A172 (cell line): ENCODE measurements at regions not wholly inside any gene's neighbourhood (a gene's known extent, or its start where the extent isn't known, plus 50 kb on each side); places are given as distances from the start of the nearest gene placed in this dataset.

Source experiments
- DNase-seq: peaks from one replicate; pipeline ENCODE4 v3.0.0-alpha.2; 2015; ENCODE audit warnings: low spot score

DNA sequence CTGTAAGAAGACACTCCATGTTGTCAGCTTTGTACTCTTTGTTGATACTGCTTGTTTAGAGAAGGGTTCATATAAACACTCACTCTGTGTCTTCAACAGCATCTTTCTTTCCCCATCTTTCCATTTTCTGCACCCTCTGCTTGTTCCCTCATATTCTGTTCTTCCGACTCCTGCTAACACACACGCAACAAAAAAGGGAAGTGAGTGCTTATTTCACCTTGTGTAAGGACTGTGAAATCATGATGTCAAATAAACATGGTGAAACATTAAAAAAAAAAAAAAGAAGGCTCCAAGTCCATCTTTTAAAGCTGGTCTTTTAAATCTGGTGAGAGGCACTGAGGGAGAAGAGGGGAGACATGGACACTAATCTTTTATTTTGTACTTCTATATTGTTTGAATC, 145.4 kb downstream of the RPAP3 start:
- DNase-seq, result no peak

DNA sequence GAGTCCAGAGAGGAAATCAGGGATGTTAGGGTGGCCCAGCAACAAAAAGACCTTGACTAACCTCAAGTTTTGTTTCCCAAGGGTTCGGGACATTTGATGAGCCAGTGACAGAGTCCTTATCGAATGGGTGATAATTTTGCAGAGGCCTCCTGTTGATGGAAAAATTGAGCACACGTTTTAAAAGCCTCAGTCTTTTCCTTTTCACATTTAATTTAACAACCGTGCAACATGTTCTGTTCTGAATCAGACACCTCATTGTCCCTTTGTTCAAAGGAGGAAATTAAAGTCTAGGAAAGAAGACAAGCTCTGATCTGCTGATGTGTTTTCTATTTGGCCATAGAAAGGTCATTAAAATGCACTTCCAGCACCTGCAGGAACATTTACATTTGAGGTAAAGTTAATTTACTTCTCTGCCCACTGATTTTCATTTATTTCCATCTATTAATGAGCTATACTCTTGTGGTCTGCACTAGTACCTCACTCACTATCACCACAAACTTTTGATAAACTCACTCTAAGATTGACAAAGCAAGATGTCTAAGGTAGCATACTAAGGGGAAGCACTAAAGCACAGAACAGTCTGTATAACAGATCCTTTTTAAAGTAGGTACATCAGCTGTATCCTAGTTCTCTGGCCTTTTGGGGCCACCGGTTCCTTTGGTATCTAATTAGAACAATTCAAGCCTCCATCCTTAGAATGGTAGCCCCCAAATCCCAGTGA, 147.0 kb downstream of the RPAP3 start:
- no peak for DNase-seq

DNA sequence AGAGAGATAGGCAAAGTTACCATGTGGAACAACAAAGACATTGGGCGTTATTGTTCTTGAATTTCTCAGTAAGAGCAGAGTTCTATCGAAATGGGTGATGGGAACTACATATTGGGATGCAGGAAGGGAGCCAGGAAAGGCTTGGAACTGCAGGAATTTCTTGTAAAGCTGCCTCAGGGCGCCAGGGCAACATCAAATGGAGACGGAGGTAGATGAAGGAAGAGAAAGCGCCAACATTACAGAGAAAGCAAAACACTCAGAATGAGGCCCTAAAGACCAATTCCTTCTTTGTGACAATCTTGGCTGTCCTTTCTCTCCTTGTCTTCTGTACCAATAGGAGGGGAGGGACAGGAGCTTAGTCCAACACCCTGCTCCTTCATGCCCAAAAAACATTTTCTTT, 148.4 kb downstream of the RPAP3 start:
- no peak for DNase-seq

DNA sequence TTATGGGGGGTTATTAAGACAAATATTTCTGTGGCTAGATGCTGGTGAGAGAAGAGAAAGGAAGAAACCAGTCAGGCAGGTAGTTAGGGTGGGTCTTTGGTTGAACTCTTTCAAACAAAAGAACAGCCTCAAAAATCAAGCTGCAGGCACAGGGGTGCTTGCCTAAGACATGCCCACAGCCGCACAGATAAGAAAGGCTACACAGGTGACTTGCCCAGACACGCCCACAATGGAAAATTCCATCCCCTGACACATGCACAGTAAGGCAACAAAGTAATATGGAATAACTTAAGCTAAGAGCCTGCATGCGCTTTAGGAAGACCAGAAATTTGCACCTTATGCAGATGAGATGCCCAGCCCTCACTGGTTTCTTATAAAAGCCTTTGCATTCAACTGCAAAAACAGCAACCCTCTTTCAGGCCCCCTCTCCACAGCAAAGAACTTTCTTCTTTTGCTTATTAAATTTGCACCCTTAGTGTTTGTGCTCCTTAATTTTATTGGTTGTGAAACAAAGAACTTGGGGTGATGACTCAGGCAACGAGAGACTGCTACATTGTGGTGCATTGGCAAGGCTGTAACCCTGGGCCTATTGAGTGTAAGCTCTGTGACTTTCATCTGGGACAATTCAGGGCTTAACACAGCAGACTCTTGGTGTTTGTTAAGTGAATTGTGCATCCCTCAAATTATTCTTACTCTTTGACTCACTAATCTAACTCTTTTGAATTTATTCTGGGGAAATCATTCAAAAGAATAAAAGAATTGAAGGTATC, 149.4 kb downstream of the RPAP3 start:
- no peak for DNase-seq

DNA sequence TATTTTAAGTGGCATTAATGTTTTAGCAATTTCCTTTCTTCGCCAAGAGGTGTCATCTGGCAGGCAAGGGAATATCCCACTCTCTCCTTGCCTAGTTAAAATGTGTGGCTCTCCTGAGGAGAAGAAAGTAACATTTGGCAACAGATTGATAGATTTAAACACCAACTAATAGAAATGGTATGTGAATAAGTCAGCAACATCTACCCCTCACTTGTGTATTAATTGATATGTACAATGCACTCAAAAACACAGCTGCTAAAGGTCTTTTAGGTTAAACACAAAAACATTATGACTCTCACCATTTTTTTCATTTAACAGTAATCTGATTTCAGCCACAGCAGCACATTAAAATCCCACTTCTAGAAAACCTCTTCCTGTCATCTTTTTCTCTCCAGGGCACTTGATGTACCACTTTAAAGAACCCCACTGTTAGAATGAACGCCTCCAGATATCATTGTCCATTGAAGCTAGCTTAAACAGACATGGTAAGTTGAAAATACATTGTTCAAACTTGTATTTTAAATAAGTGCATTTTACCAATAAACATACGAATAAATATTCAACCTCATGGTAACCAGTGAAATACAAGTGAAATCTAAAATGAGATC, 151.7 kb downstream of the RPAP3 start:
- DNase-seq, result no peak

DNA sequence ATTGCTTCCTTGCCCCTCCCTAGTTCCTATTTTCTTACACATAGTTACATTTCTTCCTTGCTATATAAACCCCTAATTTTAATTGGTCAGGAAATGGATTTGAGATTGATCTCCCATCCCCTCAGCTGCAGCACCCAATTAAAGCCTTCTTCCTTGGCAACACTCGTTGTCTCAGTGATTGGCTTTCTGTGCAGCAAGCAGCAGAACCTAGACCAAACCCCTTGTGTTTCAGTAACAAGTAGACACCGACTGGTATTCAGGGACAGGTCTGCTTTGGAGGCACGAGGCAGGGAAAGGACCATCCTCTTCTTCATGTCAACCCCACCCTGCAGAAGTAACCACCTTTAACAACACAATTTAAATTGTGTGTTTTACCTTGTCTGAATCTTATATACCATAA, 152.6 kb downstream of the RPAP3 start:
- no peak for DNase-seq

DNA sequence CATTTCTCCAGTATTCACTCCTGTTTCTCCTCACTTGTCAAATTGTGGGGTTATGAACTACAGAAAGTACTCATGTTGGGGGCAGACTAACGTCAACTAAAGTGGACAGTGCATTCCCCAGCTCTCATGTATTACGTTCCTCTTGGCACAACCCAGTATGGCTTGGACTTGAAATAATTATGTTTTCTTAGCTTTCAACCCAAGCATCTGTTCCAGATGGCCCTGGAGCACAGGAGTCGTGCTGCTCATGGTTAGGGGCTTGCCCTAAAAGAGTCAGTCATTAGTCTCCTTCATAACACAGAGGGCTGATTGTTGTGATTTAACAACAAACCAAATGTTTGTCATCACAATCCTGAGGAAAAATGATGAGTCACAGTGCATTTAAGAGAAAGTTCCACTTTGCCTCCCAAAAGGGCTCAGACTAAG, 154.4 kb downstream of the RPAP3 start:
- DNase-seq, result peak; percentile 11

DNA sequence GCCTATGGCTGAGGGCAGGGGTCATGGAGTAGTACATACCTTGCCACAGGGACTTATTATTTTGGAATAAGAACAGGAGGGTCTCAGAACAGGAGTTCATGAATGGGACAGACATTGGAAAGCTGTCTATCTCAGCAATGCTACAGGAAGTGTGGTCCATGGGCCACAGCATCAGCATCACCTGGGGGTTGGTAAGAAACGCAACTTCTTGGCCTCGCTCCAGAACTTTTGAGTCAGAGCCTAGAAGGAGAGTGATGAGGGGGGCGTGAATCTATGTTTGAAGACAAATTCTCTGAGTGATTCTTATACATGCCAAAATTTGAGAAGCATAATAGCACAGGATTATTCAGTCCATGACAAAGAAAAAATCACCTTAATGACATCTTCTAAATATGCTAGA, 156.6 kb downstream of the RPAP3 start:
- no peak for DNase-seq

DNA sequence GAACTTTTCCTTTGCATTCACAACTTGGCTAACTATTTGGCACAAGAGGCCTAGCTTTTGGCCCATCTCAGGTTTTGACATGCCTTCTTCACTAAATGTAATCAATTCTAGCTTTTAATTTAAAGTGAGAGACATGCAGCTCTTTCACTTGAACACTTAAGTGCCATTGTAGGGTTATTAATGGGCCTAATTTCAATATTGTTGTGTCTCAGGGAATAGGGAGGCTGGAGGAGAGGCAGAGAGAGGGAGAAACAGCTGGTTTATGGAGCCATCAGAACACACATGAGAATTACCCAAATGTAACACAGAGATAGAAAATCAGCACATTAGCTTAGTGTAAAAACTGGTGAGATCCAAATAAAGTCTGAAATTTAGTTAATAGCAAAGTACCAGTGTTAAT, 157.4 kb downstream of the RPAP3 start:
- no peak for DNase-seq

DNA sequence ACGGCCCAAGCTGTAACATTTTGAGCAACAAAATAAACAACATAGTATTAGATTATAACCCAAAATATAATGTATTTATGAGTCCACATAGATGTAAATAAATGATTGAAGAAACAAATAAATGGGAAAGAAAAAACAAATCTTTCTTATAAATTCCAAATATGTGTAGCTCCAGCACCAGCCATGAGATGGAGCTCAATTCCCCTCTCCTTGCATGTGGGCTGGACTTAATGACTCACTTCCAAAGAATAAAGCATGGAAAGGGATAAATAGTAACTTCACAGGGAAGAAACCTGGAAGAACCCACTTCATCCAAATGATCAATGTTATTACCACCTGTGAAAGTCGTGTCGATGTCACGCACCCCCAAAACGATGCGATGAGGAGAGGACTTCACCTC, 158.8 kb downstream of the RPAP3 start:
- peak; percentile 38 for DNase-seq

DNA sequence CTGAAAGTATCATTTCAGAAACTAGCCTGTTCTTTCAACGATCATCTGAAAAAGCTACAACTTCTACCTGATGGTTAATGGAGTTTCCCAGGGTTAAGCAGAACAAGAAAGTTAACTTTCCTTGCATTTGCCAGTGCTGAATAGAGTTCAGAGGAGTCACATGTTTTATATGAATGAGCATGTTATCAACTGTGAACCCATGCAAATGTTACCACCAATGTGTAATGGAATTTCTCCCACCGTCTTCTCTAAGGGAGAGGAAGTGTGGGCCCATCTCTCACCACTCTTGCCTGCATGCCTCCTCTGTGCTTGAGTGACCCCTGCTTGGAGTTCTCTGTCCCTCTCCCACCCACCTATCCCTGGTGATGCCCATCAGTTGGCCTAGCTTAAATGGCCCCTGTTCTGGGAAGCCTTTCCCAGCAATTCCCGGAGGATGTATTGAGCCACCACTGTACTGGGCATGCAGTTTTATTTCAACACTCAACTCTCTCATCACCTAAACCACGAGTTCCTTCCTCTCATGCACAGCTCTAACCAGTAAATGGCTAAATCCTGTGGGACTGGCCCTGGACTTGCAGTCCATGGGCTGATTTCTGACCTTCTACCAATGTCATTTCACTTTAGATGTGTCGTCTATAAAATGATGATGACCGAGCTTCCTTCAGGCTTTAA, 159.8 kb downstream of the RPAP3 start:
- DNase-seq, result no peak

DNA sequence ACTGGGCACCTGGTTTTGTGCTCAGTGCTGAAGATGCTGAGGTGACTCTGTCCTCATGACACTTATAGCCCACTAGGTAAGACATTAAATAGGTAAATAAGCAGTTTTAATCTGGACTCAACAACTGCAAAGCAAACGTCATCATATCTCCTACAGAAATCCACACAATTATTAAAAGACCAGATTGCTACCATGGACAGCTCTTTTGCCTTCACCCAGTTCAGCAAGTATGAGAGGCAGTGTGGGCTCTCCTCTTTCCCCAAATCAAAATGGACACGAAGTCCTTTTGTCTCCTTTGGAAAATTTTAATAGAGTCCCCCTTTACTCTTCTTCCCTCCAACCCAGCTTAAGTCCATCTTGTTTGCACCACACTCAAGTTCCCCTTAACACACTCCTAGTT, 171.1 kb downstream of the RPAP3 start:
- peak; percentile 15 for DNase-seq

DNA sequence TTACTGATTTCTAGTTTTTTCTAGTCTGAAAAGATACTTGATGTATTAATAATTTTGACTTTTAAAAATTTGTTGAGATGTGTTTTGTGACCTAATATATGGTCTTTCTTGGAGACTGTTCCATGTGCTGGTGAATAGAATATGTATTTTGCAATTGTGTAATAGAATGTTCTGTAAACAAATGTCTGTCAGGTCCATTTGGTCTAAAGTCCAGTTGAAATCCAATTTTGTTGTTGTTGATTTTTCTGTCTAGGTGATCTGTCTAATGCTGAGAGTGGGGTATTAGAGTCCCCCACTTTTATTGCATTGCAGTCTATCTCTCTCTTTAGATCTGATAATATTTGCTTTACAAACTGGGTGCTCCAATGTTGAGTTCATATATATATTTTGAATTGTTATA, 175.8 kb downstream of the RPAP3 start:
- DNase-seq, result no peak

DNA sequence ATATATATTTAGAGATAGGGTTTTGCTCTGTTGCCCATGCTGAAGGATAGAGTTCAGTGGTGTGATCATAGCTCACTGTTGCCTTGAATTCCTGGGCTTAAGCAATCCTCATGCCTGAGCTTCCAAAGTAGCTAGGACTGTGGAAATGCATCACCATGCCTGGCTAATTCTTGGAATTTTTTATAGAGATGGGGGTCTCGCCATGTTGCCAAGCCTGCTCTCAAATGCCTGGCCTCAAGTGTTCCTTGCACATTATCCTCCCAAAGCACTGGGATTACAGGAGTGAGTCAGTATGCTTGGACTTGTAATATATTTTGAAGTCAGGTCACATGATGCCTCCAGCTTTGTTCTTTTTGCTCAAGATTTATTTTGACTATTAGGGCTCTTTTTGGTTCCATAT, 178.0 kb downstream of the RPAP3 start:
- no peak for DNase-seq

DNA sequence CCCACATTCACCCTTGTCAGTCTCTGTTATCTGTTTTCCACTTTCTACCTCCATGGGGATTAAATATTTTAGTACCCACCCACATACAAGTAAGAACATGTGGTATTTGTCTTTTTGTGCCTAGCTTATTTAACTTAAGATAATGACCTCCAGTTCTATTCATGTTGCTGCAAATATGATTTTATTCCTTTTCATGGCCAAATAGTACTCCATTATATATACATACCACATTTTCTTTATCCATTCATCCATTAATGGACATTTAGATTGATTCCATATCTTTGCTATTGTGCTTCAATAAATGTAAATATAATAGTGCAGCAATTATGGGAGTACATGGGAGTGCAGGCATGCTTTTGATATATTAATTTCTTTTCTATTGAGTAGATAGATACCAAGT, 185.8 kb downstream of the RPAP3 start:
- no peak for DNase-seq

DNA sequence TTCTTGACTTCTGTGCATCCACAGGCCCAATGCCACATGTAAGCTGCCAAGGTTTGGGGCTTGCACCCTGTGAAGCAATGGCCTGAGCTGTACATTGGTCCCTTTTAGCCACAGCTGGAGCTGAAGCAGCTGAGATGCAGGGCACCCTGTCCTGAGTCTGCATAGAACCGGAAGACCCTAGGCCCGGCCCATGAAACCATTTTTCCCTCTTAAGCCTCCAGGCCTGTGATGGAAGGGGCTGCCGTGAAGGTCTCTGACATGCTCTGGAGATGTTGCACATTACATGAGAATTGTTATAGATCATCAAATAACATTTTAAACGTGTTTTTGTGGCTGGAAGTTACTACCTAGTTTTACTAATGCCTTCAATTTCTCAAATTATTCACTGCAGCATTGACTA, 188.7 kb downstream of the RPAP3 start:
- no peak for DNase-seq

DNA sequence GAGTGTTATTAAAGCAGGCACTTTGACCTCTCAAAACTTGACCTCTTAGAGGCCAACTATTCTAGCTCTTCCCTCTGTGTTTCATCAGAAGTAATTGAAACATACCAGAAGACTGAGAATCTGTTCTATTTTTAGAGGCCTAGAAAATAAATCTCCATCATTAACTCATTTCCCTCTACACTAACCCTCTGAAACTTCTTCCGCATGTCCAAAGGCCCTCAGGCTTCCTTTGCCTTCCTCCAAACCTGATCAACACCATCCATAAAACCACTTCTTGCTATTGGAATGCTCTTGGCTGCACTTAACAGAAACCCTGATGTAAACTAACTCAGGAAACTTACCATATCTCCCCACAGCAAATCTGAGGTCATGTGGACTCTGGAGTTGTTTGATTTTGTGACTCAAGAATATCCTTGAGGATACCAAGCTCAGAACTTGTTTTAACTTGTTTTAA, 196.4 kb downstream of the RPAP3 start:
- no peak for DNase-seq

DNA sequence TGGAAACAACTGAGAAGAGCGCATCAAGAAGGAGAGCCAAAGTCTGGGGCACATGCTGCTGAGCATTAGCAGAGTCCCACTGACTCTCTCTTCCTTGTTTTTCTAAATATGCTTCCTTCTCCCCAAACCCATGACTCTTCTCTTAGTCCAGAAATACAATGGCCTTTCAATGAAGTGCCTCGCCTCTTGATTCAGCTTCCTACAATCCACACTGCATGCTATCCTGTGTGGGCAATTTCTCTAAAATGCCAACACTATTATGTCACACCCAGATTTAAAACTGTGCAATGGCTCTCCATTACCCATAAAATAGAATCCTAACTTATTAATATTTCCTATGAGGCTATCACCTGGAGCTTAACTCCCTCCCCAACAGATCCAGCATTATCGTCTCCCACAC, 198.6 kb downstream of the RPAP3 start:
- DNase-seq, result no peak

DNA sequence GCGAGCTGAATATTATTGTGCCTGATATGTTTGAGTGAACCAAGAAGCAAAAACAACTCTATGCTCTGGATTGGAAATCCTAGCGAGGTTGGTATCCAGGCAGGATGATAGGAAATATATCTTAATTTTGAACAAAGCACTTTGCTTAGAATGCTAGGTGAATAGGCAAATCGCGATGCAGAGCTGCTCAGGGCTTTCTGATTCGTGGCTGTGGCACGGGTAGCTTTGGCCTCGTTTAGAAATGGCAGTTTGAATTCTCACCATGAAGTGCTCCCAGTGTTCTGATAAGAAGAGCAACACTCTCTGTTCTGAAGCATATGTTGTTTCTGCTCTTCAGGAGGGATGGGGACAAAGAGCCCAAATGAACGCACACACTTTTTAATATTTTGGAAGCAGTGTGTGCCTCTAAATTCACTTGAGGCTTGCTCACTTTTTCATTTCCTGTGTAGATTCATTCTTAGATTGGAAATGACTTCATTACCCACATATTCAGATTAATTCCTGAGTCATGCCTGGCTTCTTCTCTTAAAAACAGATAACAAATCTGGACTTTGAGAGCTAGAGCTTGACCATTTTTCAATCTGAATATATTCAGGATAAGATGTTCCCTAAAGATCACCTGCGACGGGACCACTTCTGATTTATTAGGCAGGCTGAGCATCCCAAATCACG, 200.9 kb downstream of the RPAP3 start:
- DNase-seq, result peak; percentile 74

DNA sequence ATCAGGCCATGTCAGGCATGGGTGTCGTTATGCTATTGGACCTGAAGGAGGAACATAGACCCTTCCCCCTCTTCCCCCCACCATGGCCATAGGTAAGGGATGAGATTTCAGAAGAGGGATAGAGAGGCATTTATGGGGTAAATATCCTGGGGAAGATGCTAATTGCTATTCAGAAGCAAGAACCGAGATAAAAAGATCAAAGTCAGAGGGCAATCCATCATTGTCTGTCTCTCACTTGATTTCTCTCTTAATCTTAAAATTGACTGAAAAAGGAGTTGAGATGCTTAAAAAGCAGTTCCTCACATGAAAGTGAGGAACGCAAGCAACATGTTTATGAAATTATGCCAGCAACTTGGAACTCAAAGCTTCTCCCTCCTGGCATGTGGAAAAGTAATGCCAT, 212.0 kb downstream of the RPAP3 start:
- no peak for DNase-seq

DNA sequence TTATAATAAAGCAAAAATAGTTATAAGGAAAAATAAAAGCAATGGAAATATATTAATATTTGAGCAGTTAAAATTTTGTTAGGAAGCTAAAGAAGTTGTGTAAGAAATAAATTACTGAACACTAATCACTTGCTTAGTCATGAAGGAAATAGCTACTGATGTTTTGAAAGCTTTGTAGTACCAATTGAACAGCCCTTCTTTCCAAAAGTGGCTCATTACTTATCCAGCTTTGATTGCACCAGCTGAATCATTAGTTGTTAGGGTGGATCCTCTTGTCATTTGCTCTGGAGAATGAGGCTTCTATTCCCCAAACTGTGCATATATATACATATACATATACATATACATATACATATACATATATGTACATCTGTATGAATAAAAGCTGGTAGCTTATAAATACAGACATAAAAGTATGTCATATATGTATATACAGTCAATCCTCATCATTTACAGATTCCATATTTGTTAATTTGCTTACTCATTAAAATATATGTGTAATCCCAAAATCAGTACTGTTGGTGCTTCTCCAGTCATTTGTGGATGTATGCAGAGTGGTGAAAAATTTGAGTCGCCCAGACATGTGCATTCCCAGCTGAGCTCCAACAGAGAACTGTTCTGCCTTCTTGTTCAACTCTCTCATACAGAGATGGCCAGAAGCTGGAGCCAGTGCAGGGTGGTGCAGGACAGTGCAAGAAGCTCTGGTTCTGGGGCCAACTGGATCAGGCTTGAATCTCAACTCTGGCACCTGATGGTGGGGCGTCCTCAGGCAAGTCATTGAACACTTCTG, 214.1 kb downstream of the RPAP3 start:
- DNase-seq, result no peak
